HepG2 (cell line): ENCODE measurements at regions not wholly inside any gene's neighbourhood (a gene's known extent, or its start where the extent isn't known, plus 50 kb on each side); places are given as distances from the start of the nearest gene placed in this dataset.
A peak's percentile ranks its signal among the peaks of the same experiment; 100 is the strongest.

ENCODE experiments used
- ATAC-seq: fragments of 200-7000 bp; cut with Tn5 transposase; 3 replicates; pipeline ENCODE4 v1.9.1; 2020; ENCODE audit warnings: mild to moderate bottlenecking, moderate library complexity
- BruUV-seq: library from RNA; stranded (reverse); fragments of 400-500 nt; replicated peaks from 2 replicates; lab custom pipeline; 2021; lab: Mats Ljungman, UMichigan
- CTCF ChIA-PET: fragments of 300-600 bp; formaldehyde crosslinking; extraction: SDS; loops from one replicate; lab custom pipeline; 2021; ENCODE audit warnings: low total read pairs, inconsistent platforms, low intra/inter-chr PET ratio; lab: Yijun Ruan, JAX
- POLR2A ChIA-PET: fragments of 350-600 bp; sonication (Branson Sonifier 250); formaldehyde crosslinking; loops from one replicate; lab custom pipeline; 2020; ENCODE audit warnings: antibody characterized with exemption, inconsistent platforms; lab: Yijun Ruan, JAX
- DNase-seq: peaks from one replicate; pipeline ENCODE4 v3.0.0-alpha.2; 2015; ENCODE audit warnings: low spot score
- FAIRE-seq: peaks from 3 replicates; lab custom pipeline; 2011; peaks lifted over from hg19 to GRCh38; lab: Jason Lieb, UNC
- H2AFZ ChIP-seq: one replicate; pipeline ENCODE4 v1.6.1; 2011; ENCODE audit warnings: low read length, inconsistent platforms
- H3K27ac ChIP-seq: fragments of 300-600 bp; 3 replicates; pipeline ENCODE4 v1.8.0; 2011; ENCODE audit warnings: mixed run types, mild to moderate bottlenecking, mixed read lengths, low read length, inconsistent platforms; ENCODE audit not compliant: insufficient read depth; ENCODE audit errors: extremely low read length
- H3K27me3 ChIP-seq, 2 experiments: fragments of 200-600 bp in 1 of 2; 2 replicates in 1 of 2; 3 replicates in 1 of 2; pipeline versions ENCODE4 v1.6.0 to v1.8.0; 2011; ENCODE audit warnings: low read length in 2 of 2, mild to moderate bottlenecking in 2 of 2, moderate library complexity in 2 of 2, inconsistent platforms in 1 of 2; ENCODE audit not compliant: insufficient read depth in 2 of 2, control insufficient read depth in 1 of 2
- H3K36me3 ChIP-seq, 2 experiments: fragments of 200-600 bp in 1 of 2; replicated peaks in 1 of 2; 2 replicates in 1 of 2; 3 replicates in 1 of 2; pipeline versions ENCODE4 v1.5.1 to v1.8.0; 2011; ENCODE audit warnings: low read length in 2 of 2, inconsistent platforms in 1 of 2; ENCODE audit not compliant: insufficient read depth in 2 of 2, control insufficient read depth in 1 of 2
- H3K4me1 ChIP-seq: 2 replicates; pipeline ENCODE4 v1.5.1; 2012; ENCODE audit warnings: low read length, inconsistent platforms; ENCODE audit not compliant: insufficient read depth
- H3K4me2 ChIP-seq: 2 replicates; pipeline ENCODE4 v1.6.0; 2011; ENCODE audit warnings: low read depth, low read length, inconsistent platforms
- H3K4me3 ChIP-seq, 3 experiments: fragments of 200-600 bp in 1 of 3; sonication (generic), shearing (Covaris generic) in 1 of 3; replicated peaks in 1 of 3; 2 replicates each; pipeline ENCODE4 v1.5.1; 2011 to 2016; ENCODE audit warnings: low read length in 3 of 3, inconsistent platforms in 2 of 3, low read depth in 2 of 3, mild to moderate bottlenecking in 2 of 3, control low read depth in 1 of 3, mixed read lengths in 1 of 3; ENCODE audit not compliant: insufficient read depth in 1 of 3
- H3K79me2 ChIP-seq: one replicate; pipeline ENCODE4 v1.6.1; 2011; ENCODE audit warnings: low read length, inconsistent platforms; ENCODE audit not compliant: insufficient read depth
- H3K9ac ChIP-seq: 2 replicates; pipeline ENCODE4 v1.6.0; 2011; ENCODE audit warnings: mild to moderate bottlenecking, low read depth, low read length, inconsistent platforms; ENCODE audit not compliant: insufficient read depth
- H3K9me3 ChIP-seq: 2 replicates; pipeline ENCODE4 v1.5.1; 2012; ENCODE audit warnings: mild to moderate bottlenecking, low read length
- H4K20me1 ChIP-seq: 2 replicates; pipeline ENCODE4 v1.6.0; 2011; ENCODE audit warnings: inconsistent platforms, mild to moderate bottlenecking, low read length, moderate library complexity; ENCODE audit not compliant: insufficient read depth
- CCDC6 ChIP-seq: sonication (generic); formaldehyde crosslinking; IDR thresholded peaks from 2 replicates; pipeline ENCODE4 v1.8.1; 2022; ENCODE audit warnings: mild to moderate bottlenecking, missing genetic modification reagents, moderate library complexity
- CHD4 ChIP-seq: fragments of 200-600 bp; sonication (generic); IDR thresholded peaks from 2 replicates; pipeline ENCODE4 v1.7.0; 2017; ENCODE audit warnings: mild to moderate bottlenecking, low read length, borderline replicate concordance
- ESRRA ChIP-seq: sonication (generic); formaldehyde crosslinking; IDR thresholded peaks from 2 replicates; pipeline ENCODE4 v1.5.1; 2020; ENCODE audit warnings: mild to moderate bottlenecking, low read depth, missing genetic modification reagents
- MLX ChIP-seq: IDR thresholded peaks from 2 replicates; pipeline ENCODE4 v1.6.1; 2016
- MYC ChIP-seq: sonication (generic); formaldehyde crosslinking; IDR thresholded peaks from 2 replicates; pipeline ENCODE4 v1.9.0; 2021; ENCODE audit warnings: missing genetic modification reagents, borderline replicate concordance
- MYPOP ChIP-seq: sonication (generic); formaldehyde crosslinking; IDR thresholded peaks from 2 replicates; pipeline ENCODE4 v1.8.1; 2023; ENCODE audit warnings: mild to moderate bottlenecking, moderate library complexity, missing genetic modification reagents
- TAF15 ChIP-seq: fragments of 200-400 bp; formaldehyde crosslinking; IDR thresholded peaks from one replicate; pipeline ENCODE4 v1.6.1; 2018; ENCODE audit warnings: mild to moderate bottlenecking, low read depth, low read length; ENCODE audit not compliant: poor library complexity, severe bottlenecking
- ZBTB2 ChIP-seq: sonication (generic); formaldehyde crosslinking; IDR thresholded peaks from 2 replicates; pipeline ENCODE4 v1.8.0; 2022; ENCODE audit warnings: low read depth, missing genetic modification reagents
- ZBTB20 ChIP-seq: sonication (generic); formaldehyde crosslinking; IDR thresholded peaks from 2 replicates; pipeline ENCODE4 v1.8.1; 2023; ENCODE audit warnings: missing genetic modification reagents, low read depth, mild to moderate bottlenecking, borderline replicate concordance
- ZGPAT ChIP-seq: IDR thresholded peaks from 2 replicates; pipeline ENCODE4 v1.6.1; 2016; ENCODE audit warnings: mild to moderate bottlenecking
- ZNF256 ChIP-seq: sonication (generic); formaldehyde crosslinking; conservative IDR thresholded peaks from 2 replicates; pipeline ENCODE4 v1.4.0; 2020; ENCODE audit warnings: missing genetic modification reagents
- ZNF441 ChIP-seq: sonication (generic); formaldehyde crosslinking; IDR thresholded peaks from 2 replicates; pipeline ENCODE4 v1.7.0; 2021; ENCODE audit warnings: missing genetic modification reagents, borderline replicate concordance
- ZNF615 ChIP-seq: sonication (generic); formaldehyde crosslinking; IDR thresholded peaks from 2 replicates; pipeline ENCODE4 v1.5.0; 2020; ENCODE audit warnings: mild to moderate bottlenecking, missing genetic modification reagents, borderline replicate concordance
- ZNF724P ChIP-seq: sonication (generic); formaldehyde crosslinking; IDR thresholded peaks from 2 replicates; pipeline ENCODE4 v1.8.0; 2022; ENCODE audit warnings: missing genetic modification reagents, borderline replicate concordance
- ZNF770 ChIP-seq: sonication (generic); formaldehyde crosslinking; IDR thresholded peaks from 2 replicates; pipeline ENCODE4 v1.5.0; 2020; ENCODE audit warnings: mild to moderate bottlenecking, missing genetic modification reagents
- WGBS: methylation state at CpG from one replicate; pipeline ENCODE4 v1.1.6; 2017; ENCODE audit warnings: low lambda C conversion rate; 5-methylcytosine and 5-hydroxymethylcytosine counted together
- in situ Hi-C: cut with HindIII; loops from 2 replicates; pipeline ENCODE4 v1.10.0; 2017; ENCODE audit warnings: low pct_unique_long_range_greater_than_20kb; ENCODE audit not compliant: extremely low pct_ligation_motif_present
- intact Hi-C: fragments of 100-400 bp; cut with micrococcal nuclease; formaldehyde crosslinking; loops from one replicate; pipeline ENCODE4 v1.10.0; 2022; ENCODE audit not compliant: unreplicated experiment

GRCh38 chr13:33610438-33611120, 207.4 kb upstream of the RFC3 start:
- peak overlapping the region; percentile 87 for H3K9ac ChIP-seq
- peak overlapping the region; percentile 89 for H3K4me2 ChIP-seq
- H3K9me3 ChIP-seq = no peaks in the 10 kb centered on the region
- in situ Hi-C loops (loop anchor here (10.0 kb wide), 1 partner anchor 114 kb away; no protein-coding TSS in a partner anchor), intact Hi-C loops (loop anchor here (1.0 to 2.0 kb wide), 5 partner anchors 32 to 350 kb away; no protein-coding TSS in a partner anchor)
- peak overlapping the region; percentile 99 for H3K27ac ChIP-seq
- peak; percentile 95 for DNase-seq
- BruUV-seq = TSS peak; percentile 80
- no peak overlapping the region for H2AFZ ChIP-seq
- peak; percentile 94 for ATAC-seq
- under 1% methylated on average over 26 of the region's 27 CpGs for WGBS
- peak; percentile 92 for FAIRE-seq
- H4K20me1 ChIP-seq = no peaks in the 10 kb centered on the region
- H3K4me3 ChIP-seq = peak overlapping the region; percentile 55 to 70 (median 59)
- no peaks in the 10 kb centered on the region for H3K27me3 ChIP-seq
- H3K36me3 ChIP-seq = no peaks in the 10 kb centered on the region
- H3K4me1 ChIP-seq = peaks cover 62% of the 10 kb centered on the region
- no peaks in the 10 kb centered on the region for H3K79me2 ChIP-seq
- ChIA-PET POLR2A (interaction anchor here (0.7 to 2.7 kb wide), 13 partner anchors 12 to 381 kb away, joined by 3 to 47 read pairs (median 4); no protein-coding TSS in a partner anchor), CTCF (interaction anchor here (0.7 kb wide), 1 partner anchor 113 kb away, joined by 3 read pairs; no protein-coding TSS in a partner anchor)
- TF ChIP-seq MLX (CRISPR knock-in tag) = no peak
- TF ChIP-seq ZNF441 (CRISPR knock-in tag) = no peak
- TF ChIP-seq ZNF256 (CRISPR knock-in tag) = no peak
- 0 out of 2 replicates have a peak, but pooled peaks have one; percentile 50 for TF ChIP-seq ZBTB2
- peak; percentile 68; the same call in 1 of the 2 replicates for TF ChIP-seq CHD4
- TF ChIP-seq ZGPAT (CRISPR knock-in tag) = peak; percentile 61; the same call in 1 of the 2 replicates
- no peak for TF ChIP-seq TAF15
- no peak for TF ChIP-seq ZNF615 (CRISPR knock-in tag)
- TF ChIP-seq MYC = peak; percentile 94
- TF ChIP-seq MYPOP = peak; percentile 69; the same call in 1 of the 2 replicates
- TF ChIP-seq ESRRA (CRISPR knock-in tag) = 0 out of 2 replicates have a peak, but pooled peaks have one; percentile 17
- no peak for TF ChIP-seq ZNF724P (CRISPR knock-in tag)
- TF ChIP-seq ZBTB20 = peak; percentile 66
- TF ChIP-seq CCDC6 (CRISPR knock-in tag) = peak; percentile 61; the same call in 1 of the 2 replicates
- no peak for TF ChIP-seq ZNF770 (CRISPR knock-in tag)
